ENCODE measurements at regions not wholly inside any gene's neighbourhood (a gene's known extent, or its start where the extent isn't known, plus 50 kb on each side); places are given as distances from the start of the nearest gene placed in this dataset.

- Histone ChIP-seq H3K9ac (ENCODE audit: low read length) (no peak overlapping the region), H3K4me3 (replicated peaks in 1 of 2; ENCODE audit: low read depth in 1 of 2, low read length in 2 of 2) (no peak overlapping the region), H3K9me3 (ENCODE audit: control insufficient read depth in 1 of 2, insufficient read depth in 1 of 2, low read depth in 1 of 2, low read length in 2 of 2) (no peaks in the 10 kb centered on the region), H3K27ac (ENCODE audit: low read depth, low read length) (no peak overlapping the region), H3K4me2 (ENCODE audit: low read length) (no peak overlapping the region), H3K9me2 (ENCODE audit: insufficient read depth) (no peaks in the 10 kb centered on the region), H3K36me3 (ENCODE audit: control insufficient read depth in 1 of 2, insufficient read depth in 2 of 2, low read length in 2 of 2) (no peaks in the 10 kb centered on the region), H2AFZ (ENCODE audit: low read depth, low read length, poor library complexity, severe bottlenecking) (no peak overlapping the region), H3K27me3 (ENCODE audit: insufficient read depth, low read length) (no peaks in the 10 kb centered on the region), H3K4me1 (ENCODE audit: control insufficient read depth in 1 of 2, insufficient read depth in 2 of 2, low read length in 2 of 2) (no peaks in the 10 kb centered on the region), H3K79me2 (ENCODE audit: insufficient read depth, low read length) (no peaks in the 10 kb centered on the region), H4K20me1 (ENCODE audit: insufficient read depth) (no peaks in the 10 kb centered on the region)
- BruUV-seq (replicated peaks): no TSS peak
- TF ChIP-seq MAX (IDR thresholded peaks at IDR 0.05): no peak
- ChIA-PET CTCF (no interaction called here), POLR2A (no interaction called here), RAD21 (ENCODE audit: low non-redundant PET in 1 of 2, low total read pairs in 2 of 2, uncharacterized antibody in 2 of 2, unreplicated experiment in 2 of 2) (no interaction called here)
- ATAC-seq: no peak
- intact Hi-C loops (cut with micrococcal nuclease): no loop called here
- no peak for DNase-seq (ENCODE audit: low read depth, low spot score)
Measured at GRCh38 chr1:195186544-195186943, 1421.7 kb downstream of the KCNT2 start.

- Histone ChIP-seq H3K9me3 (ENCODE audit: control insufficient read depth in 1 of 2, insufficient read depth in 1 of 2, low read depth in 1 of 2, low read length in 2 of 2) (no peaks in the 10 kb centered on the region), H2AFZ (ENCODE audit: low read depth, low read length, poor library complexity, severe bottlenecking) (no peak overlapping the region), H3K4me2 (ENCODE audit: low read length) (no peak overlapping the region), H3K4me1 (ENCODE audit: control insufficient read depth in 1 of 2, insufficient read depth in 2 of 2, low read length in 2 of 2) (no peaks in the 10 kb centered on the region), H3K36me3 (ENCODE audit: control insufficient read depth in 1 of 2, insufficient read depth in 2 of 2, low read length in 2 of 2) (no peaks in the 10 kb centered on the region), H3K27me3 (ENCODE audit: insufficient read depth, low read length) (no peaks in the 10 kb centered on the region), H4K20me1 (ENCODE audit: insufficient read depth) (no peaks in the 10 kb centered on the region), H3K27ac (ENCODE audit: low read depth, low read length) (no peak overlapping the region), H3K9ac (ENCODE audit: low read length) (no peak overlapping the region), H3K79me2 (ENCODE audit: insufficient read depth, low read length) (no peaks in the 10 kb centered on the region), H3K4me3 (replicated peaks in 1 of 2; ENCODE audit: low read depth in 1 of 2, low read length in 2 of 2) (no peak overlapping the region), H3K9me2 (ENCODE audit: insufficient read depth) (no peaks in the 10 kb centered on the region)
- intact Hi-C loops (cut with micrococcal nuclease): no loop called here
- ChIA-PET POLR2A (no interaction called here), RAD21 (ENCODE audit: low non-redundant PET in 1 of 2, low total read pairs in 2 of 2, uncharacterized antibody in 2 of 2, unreplicated experiment in 2 of 2) (no interaction called here), CTCF (no interaction called here)
- TF ChIP-seq RAD21 (IDR thresholded peaks at IDR 0.05; ENCODE audit: low read depth): no peak
- no peak for TF ChIP-seq ELF1 (IDR thresholded peaks at IDR 0.05; ENCODE audit: borderline replicate concordance, low read depth)
- no peak for TF ChIP-seq EZH2 (IDR thresholded peaks at IDR 0.05)
- no peak for TF ChIP-seq SP1 (IDR thresholded peaks at IDR 0.05; ENCODE audit: low read depth)
- no peak for TF ChIP-seq CBX3 (IDR thresholded peaks at IDR 0.05; ENCODE audit: low read depth)
- TF ChIP-seq FOSL1 (IDR thresholded peaks at IDR 0.05; ENCODE audit: low read depth): no peak
- no peak for TF ChIP-seq SRF (IDR thresholded peaks at IDR 0.05; ENCODE audit: low read depth)
- TF ChIP-seq CTCF (IDR thresholded peaks at IDR 0.05 in 2 of 3, conservative IDR thresholded peaks at IDR 0.05 in 1 of 3; ENCODE audit: borderline replicate concordance in 1 of 3, insufficient read depth in 1 of 3, low read depth in 2 of 3, low read length in 2 of 3): no peak
- no TSS peak for BruUV-seq (replicated peaks)
- ATAC-seq: no peak
- DNase-seq (ENCODE audit: low read depth, low spot score): no peak
Measured at GRCh38 chr1:195185736-195186135, 1422.5 kb downstream of the KCNT2 start.

Measured in HCT116 (cell line).